Adipocyte (in vitro differentiated cells): ENCODE measurements at regions not wholly inside any gene's neighbourhood (a gene's known extent, or its start where the extent isn't known, plus 50 kb on each side); places are given as distances from the start of the nearest gene placed in this dataset.
A peak's percentile ranks its signal among the peaks of the same experiment; 100 is the strongest.

ENCODE experiments used
- DNase-seq: peaks from one replicate; pipeline ENCODE4 v3.0.0-alpha.2; 2015; ENCODE audit warnings: low read depth
- H3K27me3 ChIP-seq: replicated peaks from 2 replicates; pipeline ENCODE4 v1.7.0; 2013; ENCODE audit warnings: mild to moderate bottlenecking, low read length, moderate library complexity; ENCODE audit not compliant: control insufficient read depth, insufficient read depth
- H3K36me3 ChIP-seq: 2 replicates; pipeline ENCODE4 v1.7.0; 2013; ENCODE audit warnings: low read length, mild to moderate bottlenecking, moderate library complexity; ENCODE audit not compliant: control insufficient read depth, insufficient read depth, severe bottlenecking
- H3K4me1 ChIP-seq: 2 replicates; pipeline ENCODE4 v1.7.0; 2013; ENCODE audit warnings: mild to moderate bottlenecking, low read length, moderate library complexity; ENCODE audit not compliant: control insufficient read depth, insufficient read depth
- H3K4me3 ChIP-seq: 2 replicates; pipeline ENCODE4 v1.7.0; 2013; ENCODE audit warnings: mild to moderate bottlenecking, low read length, moderate library complexity
- H3K9ac ChIP-seq: 2 replicates; pipeline ENCODE4 v1.7.0; 2013; ENCODE audit warnings: mild to moderate bottlenecking, low read length, moderate library complexity
- H3K9me3 ChIP-seq: 2 replicates; pipeline ENCODE4 v1.7.0; 2013; ENCODE audit warnings: mild to moderate bottlenecking, low read length, moderate library complexity; ENCODE audit not compliant: control insufficient read depth

DNA sequence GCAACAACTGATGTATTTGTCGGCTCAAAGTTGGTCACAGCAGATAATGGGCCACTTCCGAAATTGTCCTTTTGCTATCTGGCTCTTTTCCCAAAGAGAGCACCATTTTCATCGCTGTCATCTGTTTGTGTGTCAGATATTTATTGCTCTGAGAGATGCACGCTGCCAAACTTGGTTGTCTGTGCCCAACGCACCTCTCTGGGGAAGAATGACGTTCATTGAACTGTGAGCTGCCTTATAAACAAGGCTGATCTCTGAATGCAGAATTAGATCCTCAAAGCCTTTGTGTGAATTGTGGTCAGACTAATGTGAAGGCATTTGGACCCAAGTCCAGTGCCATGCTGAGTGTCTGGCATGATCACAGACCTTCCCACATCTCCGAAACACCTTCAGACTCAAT lies 174.7 kb upstream of the LYZL1 start:
- Histone ChIP-seq H3K4me3 (no peak overlapping the region), H3K27me3 (peaks cover 31% of the 10 kb centered on the region), H3K9me3 (peaks cover 28% of the 10 kb centered on the region), H3K36me3 (no peaks in the 10 kb centered on the region), H3K9ac (no peak overlapping the region), H3K4me1 (no peaks in the 10 kb centered on the region)
- no peak for DNase-seq

DNA sequence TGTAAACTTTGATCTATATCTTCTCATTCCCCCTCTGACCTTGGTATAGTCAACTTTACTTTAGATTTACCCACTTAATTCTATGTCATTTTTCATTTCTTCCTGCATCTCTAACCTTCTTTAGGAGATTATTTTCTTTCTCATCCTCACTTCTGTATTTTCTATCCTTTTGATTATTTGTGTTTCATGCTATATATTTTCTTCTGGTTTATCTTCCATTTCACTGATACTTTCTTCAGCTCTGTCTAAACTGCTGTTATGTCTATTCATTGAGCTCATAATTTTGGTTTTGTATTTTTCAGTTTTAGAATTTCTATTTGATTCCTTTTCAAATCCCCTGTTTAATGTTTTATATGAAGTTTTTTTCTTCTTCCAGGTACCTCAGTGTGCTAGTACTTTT lies 171.1 kb upstream of the LYZL1 start:
- H3K9ac ChIP-seq: no peak overlapping the region
- no peak overlapping the region for H3K4me3 ChIP-seq
- H3K36me3 ChIP-seq: no peaks in the 10 kb centered on the region
- H3K4me1 ChIP-seq: peaks cover 9% of the 10 kb centered on the region
- no peak for DNase-seq
- H3K27me3 ChIP-seq: peaks cover 15% of the 10 kb centered on the region
- peaks cover 28% of the 10 kb centered on the region for H3K9me3 ChIP-seq

DNA sequence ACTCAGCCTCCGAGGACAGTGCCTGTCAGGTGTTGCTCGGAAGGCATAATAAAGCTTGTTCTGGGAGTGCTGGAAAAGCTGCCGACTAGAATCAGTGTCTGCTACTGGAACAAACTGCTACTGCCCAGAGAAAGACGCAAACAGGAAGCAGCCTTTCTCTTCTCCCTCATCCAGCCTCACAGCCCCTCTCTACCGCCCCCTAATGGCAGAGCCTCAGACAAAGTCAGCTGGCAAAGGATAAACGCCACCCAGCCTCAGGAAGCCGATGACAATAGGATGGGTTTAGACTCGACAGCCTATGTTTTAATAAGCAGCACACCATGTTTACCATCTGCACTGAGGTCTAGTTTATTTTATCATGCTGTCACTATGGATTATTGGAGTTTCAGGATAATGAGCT lies 169.5 kb upstream of the LYZL1 start:
- peaks cover 9% of the 10 kb centered on the region for H3K4me1 ChIP-seq
- no peak overlapping the region for H3K9ac ChIP-seq
- peaks cover 28% of the 10 kb centered on the region for H3K9me3 ChIP-seq
- no peaks in the 10 kb centered on the region for H3K36me3 ChIP-seq
- H3K27me3 ChIP-seq: peaks cover 1% of the 10 kb centered on the region
- DNase-seq: no peak
- H3K4me3 ChIP-seq: no peak overlapping the region

DNA sequence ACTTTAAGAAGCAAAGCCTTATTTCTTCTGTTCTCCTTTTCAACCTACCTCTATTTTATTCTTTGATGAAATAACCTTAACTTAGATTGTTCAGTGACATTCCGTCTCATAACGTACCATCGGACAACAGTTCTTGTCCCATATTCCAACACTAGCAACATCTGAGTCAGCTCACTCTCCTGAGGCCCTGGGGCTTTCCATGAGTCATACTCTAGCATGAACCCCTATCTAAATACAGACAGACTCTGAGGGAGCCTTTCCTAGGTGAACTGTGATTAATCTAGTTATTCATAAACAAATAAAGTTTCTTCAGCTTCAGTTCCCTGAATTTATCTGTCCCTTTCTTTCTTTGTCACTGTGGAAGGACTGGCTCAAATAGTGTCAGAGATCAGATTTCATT lies 168.7 kb upstream of the LYZL1 start:
- Histone ChIP-seq H3K36me3 (no peaks in the 10 kb centered on the region), H3K9me3 (peaks cover 28% of the 10 kb centered on the region), H3K4me1 (peaks cover 9% of the 10 kb centered on the region), H3K27me3 (no peaks in the 10 kb centered on the region), H3K9ac (peak overlapping the region; percentile 6), H3K4me3 (no peak overlapping the region)
- peak; percentile 81 for DNase-seq

DNA sequence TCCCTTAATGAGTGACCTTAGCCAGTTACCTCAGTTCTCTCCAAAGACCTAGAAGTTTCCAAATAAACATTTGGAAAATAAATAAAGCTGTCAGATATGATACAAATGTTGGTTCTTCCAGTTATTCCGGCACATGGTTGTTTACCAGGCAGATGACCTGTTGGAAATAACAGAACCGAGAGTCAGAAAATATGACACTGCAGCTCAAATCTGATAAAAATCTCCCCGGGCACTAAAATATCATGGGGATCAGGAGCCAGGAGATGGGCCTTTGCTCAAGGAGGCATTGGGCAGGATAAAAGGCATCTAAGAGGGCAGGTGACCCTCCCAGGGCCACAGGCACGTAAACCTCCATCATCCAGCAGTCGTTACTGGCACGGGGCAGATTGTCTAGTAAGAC lies 164.0 kb upstream of the LYZL1 start:
- DNase-seq: no peak
- no peaks in the 10 kb centered on the region for H3K36me3 ChIP-seq
- H3K4me1 ChIP-seq: peaks cover 19% of the 10 kb centered on the region
- no peaks in the 10 kb centered on the region for H3K9me3 ChIP-seq
- H3K4me3 ChIP-seq: no peak overlapping the region
- H3K27me3 ChIP-seq: peaks cover 9% of the 10 kb centered on the region
- H3K9ac ChIP-seq: no peak overlapping the region

DNA sequence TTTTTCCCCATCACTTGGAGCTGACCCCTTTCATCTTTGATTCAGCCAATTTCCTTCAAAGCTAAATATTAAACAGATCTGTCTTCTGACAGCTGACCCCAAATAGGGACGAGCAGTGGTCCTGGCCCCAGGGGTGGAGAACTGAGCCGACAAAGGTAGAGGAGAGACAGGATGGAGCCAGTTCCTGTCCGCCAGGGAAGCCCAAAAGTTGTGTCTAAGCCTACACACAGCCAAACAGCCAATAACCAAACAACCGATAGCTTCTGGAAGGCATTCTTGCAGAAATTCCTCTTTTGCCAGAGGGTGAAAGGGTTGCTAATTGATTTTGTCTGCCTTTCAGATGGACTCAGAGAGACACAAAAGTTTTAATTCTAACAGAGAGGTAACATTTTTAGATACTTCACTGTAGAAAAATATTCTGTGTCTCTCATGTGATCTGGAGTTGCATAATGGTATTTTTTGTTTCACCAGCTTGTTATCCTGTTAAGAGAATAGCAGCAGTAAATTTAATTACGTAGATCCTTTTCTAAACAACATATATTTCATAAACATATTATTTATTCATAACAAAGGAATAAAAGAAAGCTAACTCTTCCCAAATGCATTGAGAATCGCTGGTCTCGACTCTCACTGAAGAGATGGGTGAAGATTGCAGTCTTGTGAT lies 161.7 kb upstream of the LYZL1 start:
- peak; percentile 31 for DNase-seq
- H3K27me3 ChIP-seq: peaks cover 9% of the 10 kb centered on the region
- H3K9ac ChIP-seq: no peak overlapping the region
- no peaks in the 10 kb centered on the region for H3K36me3 ChIP-seq
- peaks cover 17% of the 10 kb centered on the region for H3K4me1 ChIP-seq
- H3K4me3 ChIP-seq: no peak overlapping the region
- H3K9me3 ChIP-seq: no peaks in the 10 kb centered on the region

DNA sequence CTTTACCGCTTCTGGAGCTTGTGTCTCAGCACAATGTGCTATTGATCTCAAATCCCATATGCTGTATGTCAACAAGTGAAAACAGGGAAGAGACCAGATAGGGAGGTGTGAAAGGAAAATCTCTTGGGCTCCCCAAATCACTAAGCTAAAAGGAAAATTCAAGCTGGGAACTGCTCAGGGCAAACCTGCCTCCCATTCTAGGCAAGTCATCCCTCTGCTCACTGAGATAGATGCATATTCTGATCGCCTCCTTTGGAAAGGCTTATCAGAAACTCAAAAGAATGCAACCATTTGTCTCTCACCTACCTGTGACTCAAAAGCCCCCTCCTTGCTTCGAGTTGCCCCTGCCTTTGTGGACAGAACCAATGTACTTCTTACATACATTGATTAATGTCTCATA lies 161.1 kb upstream of the LYZL1 start:
- no peak overlapping the region for H3K4me3 ChIP-seq
- H3K36me3 ChIP-seq: no peaks in the 10 kb centered on the region
- no peak for DNase-seq
- no peak overlapping the region for H3K9ac ChIP-seq
- H3K27me3 ChIP-seq: peaks cover 9% of the 10 kb centered on the region
- H3K9me3 ChIP-seq: no peaks in the 10 kb centered on the region
- peaks cover 22% of the 10 kb centered on the region for H3K4me1 ChIP-seq

DNA sequence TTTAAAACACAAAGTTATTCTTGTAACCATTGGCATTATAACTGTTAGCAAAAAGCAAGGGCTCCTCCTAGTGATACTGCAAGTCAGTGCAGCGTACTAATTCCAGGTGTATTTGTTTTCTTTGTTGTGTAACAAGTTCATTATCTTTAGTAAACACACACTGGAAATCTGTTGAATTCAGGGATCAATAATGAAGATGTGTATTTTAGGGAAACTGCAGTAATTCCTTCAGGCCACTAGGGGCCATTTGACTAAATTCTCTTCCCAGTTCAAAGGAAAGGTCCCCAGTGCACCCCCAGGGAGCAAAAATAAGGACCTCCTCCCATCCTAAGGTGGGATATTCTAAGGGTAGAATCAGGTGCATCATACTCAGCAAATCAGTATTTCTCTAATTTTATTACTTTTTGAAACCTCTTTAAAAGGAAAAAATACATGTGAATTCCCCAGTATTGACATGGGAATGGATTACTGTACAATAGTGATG lies 158.6 kb upstream of the LYZL1 start:
- Histone ChIP-seq H3K27me3 (peaks cover 9% of the 10 kb centered on the region), H3K4me3 (no peak overlapping the region), H3K36me3 (no peaks in the 10 kb centered on the region), H3K9ac (no peak overlapping the region), H3K4me1 (peaks cover 26% of the 10 kb centered on the region), H3K9me3 (no peaks in the 10 kb centered on the region)
- peak; percentile 75 for DNase-seq

DNA sequence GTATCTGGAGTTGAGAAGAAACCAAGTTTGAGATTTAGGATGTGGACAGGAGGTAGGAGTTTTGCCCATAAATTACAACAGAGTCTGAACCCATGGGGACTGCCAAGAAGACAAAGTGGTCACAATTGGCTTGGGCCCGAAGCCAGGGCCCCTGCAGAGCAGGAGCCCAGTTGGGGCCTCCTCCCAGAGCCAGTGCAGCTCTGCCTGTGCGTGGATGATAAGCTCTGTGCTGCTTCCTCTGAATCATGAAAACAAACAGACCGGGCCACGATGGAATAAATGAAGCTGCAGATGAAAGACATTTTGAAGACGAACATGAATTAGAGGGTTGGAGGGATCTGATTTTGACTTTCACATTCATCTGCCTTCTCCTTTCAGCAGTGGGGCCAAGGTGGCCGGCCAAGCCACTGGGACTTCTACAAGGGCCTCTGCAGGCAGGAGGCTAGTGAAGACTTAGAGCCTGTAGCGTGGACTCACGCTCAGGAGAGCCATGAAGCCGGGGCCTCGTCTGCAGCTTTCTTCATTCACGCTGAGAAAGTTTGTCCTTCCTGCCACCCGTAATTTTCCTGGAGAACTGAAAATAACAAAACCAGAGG lies 156.8 kb upstream of the LYZL1 start:
- no peaks in the 10 kb centered on the region for H3K36me3 ChIP-seq
- peak; percentile 55 for DNase-seq

DNA sequence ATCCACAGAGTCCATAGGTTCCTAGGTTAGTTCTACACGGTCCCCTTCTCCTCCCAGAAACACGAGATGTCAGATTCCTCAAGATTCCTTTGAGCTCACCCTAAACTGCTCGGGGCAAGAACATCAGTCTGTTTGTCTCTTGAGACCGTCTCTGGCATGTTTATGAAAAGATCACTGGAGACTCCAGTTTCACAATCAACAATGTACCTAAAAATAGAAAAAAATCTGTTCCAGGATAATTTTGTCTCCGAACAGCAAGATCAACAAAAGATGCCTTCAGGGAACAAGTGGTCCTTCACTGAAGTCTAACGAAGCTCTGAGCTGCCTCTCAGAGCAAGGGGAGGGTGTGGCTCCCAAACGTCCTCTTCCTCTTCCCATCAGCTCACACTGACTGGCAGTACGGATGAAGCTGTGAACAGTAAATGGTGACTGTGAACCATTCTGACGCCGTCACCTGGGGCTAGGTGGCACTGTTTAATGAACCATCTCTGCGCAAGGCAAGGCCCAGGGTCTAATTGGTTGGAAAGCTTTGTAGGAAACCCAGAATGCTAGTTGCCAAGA lies 156.2 kb upstream of the LYZL1 start:
- no peak overlapping the region for H3K9ac ChIP-seq
- peak; percentile 86 for DNase-seq
- peak overlapping the region; percentile 6 for H3K4me3 ChIP-seq
- peaks cover 3% of the 10 kb centered on the region for H3K27me3 ChIP-seq
- no peaks in the 10 kb centered on the region for H3K9me3 ChIP-seq
- peaks cover 15% of the 10 kb centered on the region for H3K4me1 ChIP-seq
- no peaks in the 10 kb centered on the region for H3K36me3 ChIP-seq

More for the DNA sequence above, 156.8 kb upstream of the LYZL1 start:
- H3K4me3 ChIP-seq: peak overlapping the region; percentile 6
- H3K4me1 ChIP-seq: peaks cover 18% of the 10 kb centered on the region
- H3K27me3 ChIP-seq: peaks cover 7% of the 10 kb centered on the region
- no peak overlapping the region for H3K9ac ChIP-seq
- no peaks in the 10 kb centered on the region for H3K9me3 ChIP-seq

DNA sequence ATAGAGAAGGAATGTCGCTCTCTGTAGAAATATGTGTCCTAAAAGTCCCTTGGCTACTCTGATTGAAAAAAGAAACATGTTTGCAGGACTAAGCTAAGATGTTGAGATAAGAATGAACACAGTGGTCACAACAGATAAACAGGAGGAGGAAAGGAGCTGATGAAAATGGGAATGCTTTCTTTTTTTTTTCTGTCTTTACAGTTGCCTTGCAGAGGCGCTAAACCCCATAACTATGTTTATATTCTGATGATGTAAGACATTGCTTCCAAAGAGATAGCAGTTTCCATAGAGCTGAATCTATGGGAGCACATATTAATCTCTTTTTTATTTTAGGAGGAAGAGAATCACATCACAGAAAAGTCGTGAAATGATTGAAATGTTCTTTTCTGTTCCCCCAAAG lies 153.5 kb upstream of the LYZL1 start:
- no peak for DNase-seq
- H3K4me3 ChIP-seq: no peak overlapping the region
- no peaks in the 10 kb centered on the region for H3K27me3 ChIP-seq
- H3K36me3 ChIP-seq: no peaks in the 10 kb centered on the region
- H3K4me1 ChIP-seq: peaks cover 15% of the 10 kb centered on the region
- no peak overlapping the region for H3K9ac ChIP-seq
- H3K9me3 ChIP-seq: no peaks in the 10 kb centered on the region
